Mesothelial cell of epicardium (in vitro differentiated cells): ENCODE measurements at regions not wholly inside any gene's neighbourhood (a gene's known extent, or its start where the extent isn't known, plus 50 kb on each side); places are given as distances from the start of the nearest gene placed in this dataset.

Experiments used
- DNase-seq, 2 experiments: peaks; one replicate each; pipeline ENCODE4 v3.0.0; 2021; ENCODE audit warnings: low spot score in 2 of 2; ENCODE audit not compliant: unreplicated experiment in 2 of 2
- H3K27ac Mint-ChIP-seq: 2 replicates; pipeline ENCODE4 v1.8.0; 2021; ENCODE audit warnings: mixed read lengths
- H3K27me3 Mint-ChIP-seq: 2 replicates; pipeline ENCODE4 v1.8.0; 2021; ENCODE audit warnings: low read depth, mixed read lengths
- H3K36me3 Mint-ChIP-seq: 2 replicates; pipeline ENCODE4 v1.8.0; 2021; ENCODE audit warnings: mixed read lengths
- H3K4me1 Mint-ChIP-seq: 2 replicates; pipeline ENCODE4 v1.8.0; 2021; ENCODE audit warnings: mixed read lengths
- H3K4me3 Mint-ChIP-seq: 2 replicates; pipeline ENCODE4 v1.8.0; 2021; ENCODE audit warnings: mild to moderate bottlenecking, moderate library complexity, mixed read lengths
- H3K9me3 Mint-ChIP-seq: 2 replicates; pipeline ENCODE4 v1.8.0; 2021; ENCODE audit warnings: mixed read lengths
- TF ChIP-seq, protein P1 (sequence below): fragments of 200-600 bp; sonication (generic); IDR thresholded peaks from one replicate; pipeline ENCODE4 v1.5.0; 2021; ENCODE audit warnings: antibody characterized with exemption; ENCODE audit not compliant: unreplicated experiment

DNA sequence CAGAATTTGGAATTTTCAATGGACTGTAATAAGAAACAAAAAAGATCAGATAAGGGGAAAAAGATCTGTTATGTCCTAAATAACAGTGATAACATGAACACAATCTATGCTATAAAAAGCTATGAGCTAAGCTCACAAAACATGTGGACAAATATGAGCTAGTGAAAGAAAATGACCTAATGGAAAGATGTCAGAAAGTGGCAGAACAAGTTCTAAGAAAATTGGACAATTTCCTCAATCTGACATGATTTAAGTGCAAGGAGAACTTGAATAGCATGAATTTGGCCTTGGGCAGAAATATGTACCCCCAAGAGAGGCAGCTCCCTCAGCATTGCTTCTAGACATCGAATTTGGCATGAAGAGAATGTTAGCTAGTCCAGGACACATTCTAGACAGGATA is 212.0 kb upstream of the PGR start:
- H3K4me3 Mint-ChIP-seq: no peak overlapping the region
- peaks cover 64% of the 10 kb centered on the region for H3K27me3 Mint-ChIP-seq
- H3K36me3 Mint-ChIP-seq: no peaks in the 10 kb centered on the region
- no peak overlapping the region for H3K27ac Mint-ChIP-seq
- peaks cover 4% of the 10 kb centered on the region for H3K4me1 Mint-ChIP-seq
- H3K9me3 Mint-ChIP-seq: peaks cover 6% of the 10 kb centered on the region
- no peak for DNase-seq
- TF ChIP-seq, protein P1, sequence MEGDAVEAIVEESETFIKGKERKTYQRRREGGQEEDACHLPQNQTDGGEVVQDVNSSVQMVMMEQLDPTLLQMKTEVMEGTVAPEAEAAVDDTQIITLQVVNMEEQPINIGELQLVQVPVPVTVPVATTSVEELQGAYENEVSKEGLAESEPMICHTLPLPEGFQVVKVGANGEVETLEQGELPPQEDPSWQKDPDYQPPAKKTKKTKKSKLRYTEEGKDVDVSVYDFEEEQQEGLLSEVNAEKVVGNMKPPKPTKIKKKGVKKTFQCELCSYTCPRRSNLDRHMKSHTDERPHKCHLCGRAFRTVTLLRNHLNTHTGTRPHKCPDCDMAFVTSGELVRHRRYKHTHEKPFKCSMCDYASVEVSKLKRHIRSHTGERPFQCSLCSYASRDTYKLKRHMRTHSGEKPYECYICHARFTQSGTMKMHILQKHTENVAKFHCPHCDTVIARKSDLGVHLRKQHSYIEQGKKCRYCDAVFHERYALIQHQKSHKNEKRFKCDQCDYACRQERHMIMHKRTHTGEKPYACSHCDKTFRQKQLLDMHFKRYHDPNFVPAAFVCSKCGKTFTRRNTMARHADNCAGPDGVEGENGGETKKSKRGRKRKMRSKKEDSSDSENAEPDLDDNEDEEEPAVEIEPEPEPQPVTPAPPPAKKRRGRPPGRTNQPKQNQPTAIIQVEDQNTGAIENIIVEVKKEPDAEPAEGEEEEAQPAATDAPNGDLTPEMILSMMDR: no peak

DNA sequence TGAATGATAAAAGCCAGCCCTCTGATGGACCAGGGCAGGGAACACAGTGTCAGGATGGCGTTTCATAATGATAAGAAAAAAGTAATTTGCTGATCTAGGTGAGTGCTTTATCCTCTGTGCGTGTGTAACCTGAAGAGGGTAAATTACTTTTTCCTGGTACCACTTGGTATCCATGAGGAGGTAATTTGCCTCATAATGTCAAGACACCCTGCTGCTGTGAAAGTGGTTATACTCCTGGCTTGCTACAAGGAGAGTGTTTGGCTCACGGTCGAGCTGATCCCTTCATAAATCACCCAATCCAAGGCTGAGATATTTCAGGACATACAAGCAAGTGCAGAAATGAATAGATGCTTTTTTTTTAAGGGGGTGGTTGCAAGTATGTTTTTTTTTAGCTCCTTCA is 207.2 kb upstream of the PGR start:
- no peak overlapping the region for H3K27ac Mint-ChIP-seq
- peaks cover 4% of the 10 kb centered on the region for H3K4me1 Mint-ChIP-seq
- peaks cover 67% of the 10 kb centered on the region for H3K27me3 Mint-ChIP-seq
- TF ChIP-seq, protein P1: no peak
- no peak overlapping the region for H3K4me3 Mint-ChIP-seq
- H3K36me3 Mint-ChIP-seq: no peaks in the 10 kb centered on the region
- no peaks in the 10 kb centered on the region for H3K9me3 Mint-ChIP-seq
- DNase-seq: no peak

DNA sequence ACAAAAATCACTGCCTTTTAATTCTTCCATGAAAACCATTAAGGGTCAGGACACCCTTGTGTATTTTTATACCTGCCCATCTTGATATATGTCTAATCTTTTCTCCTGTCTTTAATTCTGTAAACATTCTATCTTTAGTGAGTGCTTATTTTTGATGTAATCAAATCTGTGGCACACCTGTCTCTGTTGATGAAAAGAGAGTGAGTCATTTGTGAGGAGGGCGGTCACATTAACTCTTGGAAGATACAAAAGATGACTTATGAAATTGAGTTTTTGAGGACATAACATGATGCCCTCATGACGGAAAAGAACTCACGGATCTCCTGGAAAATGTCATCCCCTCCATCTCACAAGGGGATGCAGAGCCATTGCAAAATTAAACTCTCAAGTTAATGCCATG is 206.5 kb upstream of the PGR start:
- Mint-ChIP-seq H3K27me3 (peaks cover 74% of the 10 kb centered on the region), H3K36me3 (no peaks in the 10 kb centered on the region), H3K9me3 (no peaks in the 10 kb centered on the region), H3K27ac (no peak overlapping the region), H3K4me3 (no peak overlapping the region), H3K4me1 (no peaks in the 10 kb centered on the region)
- TF ChIP-seq, protein P1: no peak
- no peak for DNase-seq

DNA sequence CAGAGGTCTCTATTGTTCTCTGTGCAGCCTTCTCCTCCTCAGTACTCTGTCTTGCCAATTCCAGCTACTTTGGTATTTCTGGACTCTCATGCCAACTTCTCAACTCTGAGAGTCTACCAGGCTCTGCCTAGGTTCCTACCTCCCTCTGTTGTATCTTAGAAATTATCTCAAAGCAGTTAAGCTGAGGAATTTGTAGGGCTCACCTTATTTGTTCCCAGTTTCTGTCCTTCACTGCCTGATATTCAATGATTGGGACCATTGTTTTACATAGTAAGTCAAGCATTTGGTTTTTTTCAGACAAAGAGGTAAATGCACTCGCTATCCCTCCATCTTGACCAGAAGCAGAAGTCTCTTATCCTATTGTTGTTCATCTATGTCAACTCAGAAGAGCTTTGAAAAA is 205.0 kb upstream of the PGR start:
- no peak overlapping the region for H3K4me3 Mint-ChIP-seq

DNA sequence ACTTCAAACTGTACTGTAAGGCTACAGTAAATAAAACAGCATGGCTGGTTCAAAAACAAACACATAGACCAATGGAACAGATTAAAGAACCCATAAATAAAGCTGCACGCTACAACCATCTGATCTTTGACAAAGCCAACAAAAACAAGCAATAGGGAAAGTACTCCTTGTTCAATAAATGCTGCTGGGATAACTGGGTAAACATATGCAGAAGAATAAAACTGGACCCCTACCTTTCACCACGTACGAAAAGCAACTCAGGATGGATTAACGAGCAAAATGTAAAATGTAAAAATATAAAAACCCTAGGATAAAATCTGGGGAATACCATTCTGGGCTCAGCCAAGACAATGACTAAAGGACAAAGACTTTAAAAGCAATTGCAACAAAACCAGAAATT is 201.8 kb upstream of the PGR start:
- H3K4me1 Mint-ChIP-seq: no peaks in the 10 kb centered on the region

More for the DNA sequence above, 205.0 kb upstream of the PGR start:
- H3K27ac Mint-ChIP-seq: no peak overlapping the region
- no peaks in the 10 kb centered on the region for H3K4me1 Mint-ChIP-seq
- H3K9me3 Mint-ChIP-seq: no peaks in the 10 kb centered on the region
- no peaks in the 10 kb centered on the region for H3K36me3 Mint-ChIP-seq
- TF ChIP-seq, protein P1: no peak
- DNase-seq: no peak
- H3K27me3 Mint-ChIP-seq: peaks cover 79% of the 10 kb centered on the region

More for the DNA sequence above, 201.8 kb upstream of the PGR start:
- Mint-ChIP-seq H3K4me3 (no peak overlapping the region), H3K36me3 (no peaks in the 10 kb centered on the region), H3K27ac (no peak overlapping the region), H3K27me3 (peaks cover 69% of the 10 kb centered on the region), H3K9me3 (no peaks in the 10 kb centered on the region)
- TF ChIP-seq, protein P1: no peak
- no peak for DNase-seq
